ENCODE measurements at regions not wholly inside any gene's neighbourhood (a gene's known extent, or its start where the extent isn't known, plus 50 kb on each side); places are given as distances from the start of the nearest gene placed in this dataset.
"Not testable (repeated sequence)": the region's sequence is repeated elsewhere in the genome, so short reads cannot be mapped to it uniquely, and the experiment has no call there.

- not testable (repeated sequence) for TF ChIP-seq ZBTB26 (CRISPR knock-in tag; IDR thresholded peaks at IDR 0.05); SP1 (CRISPR knock-in tag; IDR thresholded peaks at IDR 0.05); HIVEP1 (CRISPR knock-in tag; IDR thresholded peaks at IDR 0.05); ZNF717 (CRISPR knock-in tag; IDR thresholded peaks at IDR 0.05); RB1 (IDR thresholded peaks at IDR 0.05; ENCODE audit: low read depth); DMBX1 (CRISPR knock-in tag; IDR thresholded peaks at IDR 0.05; ENCODE audit: borderline replicate concordance)
- TF ChIP-seq, protein P1, sequence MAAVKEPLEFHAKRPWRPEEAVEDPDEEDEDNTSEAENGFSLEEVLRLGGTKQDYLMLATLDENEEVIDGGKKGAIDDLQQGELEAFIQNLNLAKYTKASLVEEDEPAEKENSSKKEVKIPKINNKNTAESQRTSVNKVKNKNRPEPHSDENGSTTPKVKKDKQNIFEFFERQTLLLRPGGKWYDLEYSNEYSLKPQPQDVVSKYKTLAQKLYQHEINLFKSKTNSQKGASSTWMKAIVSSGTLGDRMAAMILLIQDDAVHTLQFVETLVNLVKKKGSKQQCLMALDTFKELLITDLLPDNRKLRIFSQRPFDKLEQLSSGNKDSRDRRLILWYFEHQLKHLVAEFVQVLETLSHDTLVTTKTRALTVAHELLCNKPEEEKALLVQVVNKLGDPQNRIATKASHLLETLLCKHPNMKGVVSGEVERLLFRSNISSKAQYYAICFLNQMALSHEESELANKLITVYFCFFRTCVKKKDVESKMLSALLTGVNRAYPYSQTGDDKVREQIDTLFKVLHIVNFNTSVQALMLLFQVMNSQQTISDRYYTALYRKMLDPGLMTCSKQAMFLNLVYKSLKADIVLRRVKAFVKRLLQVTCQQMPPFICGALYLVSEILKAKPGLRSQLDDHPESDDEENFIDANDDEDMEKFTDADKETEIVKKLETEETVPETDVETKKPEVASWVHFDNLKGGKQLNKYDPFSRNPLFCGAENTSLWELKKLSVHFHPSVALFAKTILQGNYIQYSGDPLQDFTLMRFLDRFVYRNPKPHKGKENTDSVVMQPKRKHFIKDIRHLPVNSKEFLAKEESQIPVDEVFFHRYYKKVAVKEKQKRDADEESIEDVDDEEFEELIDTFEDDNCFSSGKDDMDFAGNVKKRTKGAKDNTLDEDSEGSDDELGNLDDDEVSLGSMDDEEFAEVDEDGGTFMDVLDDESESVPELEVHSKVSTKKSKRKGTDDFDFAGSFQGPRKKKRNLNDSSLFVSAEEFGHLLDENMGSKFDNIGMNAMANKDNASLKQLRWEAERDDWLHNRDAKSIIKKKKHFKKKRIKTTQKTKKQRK (IDR thresholded peaks at IDR 0.05; ENCODE audit: borderline replicate concordance, low read depth, low read length), result not testable (repeated sequence)
Observed at GRCh38 chrX:114270371-114270770, 313.5 kb upstream of the HTR2C start.

Measured in K562 (cell line).